ENCODE measurements at regions not wholly inside any gene's neighbourhood (a gene's known extent, or its start where the extent isn't known, plus 50 kb on each side); places are given as distances from the start of the nearest gene placed in this dataset.

GRCh38 chr14:82379291-82379690 is 845.6 kb upstream of the SEL1L start:
- ATAC-seq (ENCODE audit: insufficient read depth, low read depth) (no peak), DNase-seq (no peak)
- Histone ChIP-seq H3K4me3 (ENCODE audit: low read depth in 1 of 2, low read length in 2 of 2) (no peak overlapping the region), H3K4me1 (ENCODE audit: insufficient read depth, low read length) (no peaks in the 10 kb centered on the region), H3K36me3 (ENCODE audit: insufficient read depth, low read length) (no peaks in the 10 kb centered on the region), H3K27me3 (ENCODE audit: insufficient read depth, low read length, poor library complexity) (no peaks in the 10 kb centered on the region), H3K27ac (ENCODE audit: low read length) (no peak overlapping the region), H3K4me2 (ENCODE audit: insufficient read depth, low read length) (no peak overlapping the region), H3K9me3 (ENCODE audit: insufficient read depth, low read length, severe bottlenecking) (no peaks in the 10 kb centered on the region), H3K9ac (ENCODE audit: low read depth, low read length) (no peak overlapping the region), H4K20me1 (ENCODE audit: insufficient read depth, low read length) (no peaks in the 10 kb centered on the region), H3K79me2 (ENCODE audit: insufficient read depth, low read length) (no peaks in the 10 kb centered on the region), H2AFZ (ENCODE audit: low read depth, low read length) (no peak overlapping the region)
- TF ChIP-seq CTCF (IDR thresholded peaks at IDR 0.05; ENCODE audit: borderline replicate concordance, extremely low read depth, low read length, poor library complexity, severe bottlenecking): no peak
- no peak for TF ChIP-seq EZH2 (IDR thresholded peaks at IDR 0.05; ENCODE audit: borderline replicate concordance, low read depth, low read length, severe bottlenecking)

- H3K4me2 ChIP-seq (ENCODE audit: insufficient read depth, low read length): no peak overlapping the region
- DNase-seq (no peak), ATAC-seq (ENCODE audit: insufficient read depth, low read depth) (no peak)
- H3K79me2 ChIP-seq (ENCODE audit: insufficient read depth, low read length): no peaks in the 10 kb centered on the region
- no peaks in the 10 kb centered on the region for H3K36me3 ChIP-seq (ENCODE audit: insufficient read depth, low read length)
- H3K27ac ChIP-seq (ENCODE audit: low read length): no peak overlapping the region
- H3K4me3 ChIP-seq (ENCODE audit: low read depth in 1 of 2, low read length in 2 of 2): no peak overlapping the region
- no peak overlapping the region for H3K9ac ChIP-seq (ENCODE audit: low read depth, low read length)
- no peaks in the 10 kb centered on the region for H3K27me3 ChIP-seq (ENCODE audit: insufficient read depth, low read length, poor library complexity)
- no peaks in the 10 kb centered on the region for H3K4me1 ChIP-seq (ENCODE audit: insufficient read depth, low read length)
- no peaks in the 10 kb centered on the region for H4K20me1 ChIP-seq (ENCODE audit: insufficient read depth, low read length)
- TF ChIP-seq CTCF (IDR thresholded peaks at IDR 0.05; ENCODE audit: borderline replicate concordance, extremely low read depth, low read length, poor library complexity, severe bottlenecking): no peak
- no peak for TF ChIP-seq EZH2 (IDR thresholded peaks at IDR 0.05; ENCODE audit: borderline replicate concordance, low read depth, low read length, severe bottlenecking)
- no peak overlapping the region for H2AFZ ChIP-seq (ENCODE audit: low read depth, low read length)
- H3K9me3 ChIP-seq (ENCODE audit: insufficient read depth, low read length, severe bottlenecking): no peaks in the 10 kb centered on the region
Measured at GRCh38 chr14:82385048-82385447, 851.4 kb upstream of the SEL1L start.

- Histone ChIP-seq H3K9me3 (ENCODE audit: insufficient read depth, low read length, severe bottlenecking) (no peaks in the 10 kb centered on the region), H4K20me1 (ENCODE audit: insufficient read depth, low read length) (no peaks in the 10 kb centered on the region), H3K4me1 (ENCODE audit: insufficient read depth, low read length) (no peaks in the 10 kb centered on the region), H3K27me3 (ENCODE audit: insufficient read depth, low read length, poor library complexity) (no peaks in the 10 kb centered on the region), H3K36me3 (ENCODE audit: insufficient read depth, low read length) (no peaks in the 10 kb centered on the region), H3K4me2 (ENCODE audit: insufficient read depth, low read length) (no peak overlapping the region), H3K9ac (ENCODE audit: low read depth, low read length) (no peak overlapping the region), H3K79me2 (ENCODE audit: insufficient read depth, low read length) (no peaks in the 10 kb centered on the region), H2AFZ (ENCODE audit: low read depth, low read length) (no peak overlapping the region), H3K27ac (ENCODE audit: low read length) (no peak overlapping the region), H3K4me3 (ENCODE audit: low read depth in 1 of 2, low read length in 2 of 2) (no peak overlapping the region)
- DNase-seq (no peak), ATAC-seq (ENCODE audit: insufficient read depth, low read depth) (no peak)
- TF ChIP-seq EZH2 (IDR thresholded peaks at IDR 0.05; ENCODE audit: borderline replicate concordance, low read depth, low read length, severe bottlenecking): no peak
- no peak for TF ChIP-seq CTCF (IDR thresholded peaks at IDR 0.05; ENCODE audit: borderline replicate concordance, extremely low read depth, low read length, poor library complexity, severe bottlenecking)
Measured at GRCh38 chr14:82387699-82388098, 854.0 kb upstream of the SEL1L start.

- no peak for ATAC-seq (ENCODE audit: insufficient read depth, low read depth)
- Histone ChIP-seq H3K27ac (ENCODE audit: low read length) (no peak overlapping the region), H3K9ac (ENCODE audit: low read depth, low read length) (no peak overlapping the region), H3K36me3 (ENCODE audit: insufficient read depth, low read length) (no peaks in the 10 kb centered on the region), H3K27me3 (ENCODE audit: insufficient read depth, low read length, poor library complexity) (no peaks in the 10 kb centered on the region), H3K9me3 (ENCODE audit: insufficient read depth, low read length, severe bottlenecking) (no peaks in the 10 kb centered on the region), H2AFZ (ENCODE audit: low read depth, low read length) (no peak overlapping the region), H3K4me1 (ENCODE audit: insufficient read depth, low read length) (no peaks in the 10 kb centered on the region), H3K4me2 (ENCODE audit: insufficient read depth, low read length) (no peak overlapping the region), H3K4me3 (ENCODE audit: low read depth in 1 of 2, low read length in 2 of 2) (no peak overlapping the region), H4K20me1 (ENCODE audit: insufficient read depth, low read length) (no peaks in the 10 kb centered on the region), H3K79me2 (ENCODE audit: insufficient read depth, low read length) (no peaks in the 10 kb centered on the region)
- no peak for DNase-seq
- TF ChIP-seq CTCF (IDR thresholded peaks at IDR 0.05; ENCODE audit: borderline replicate concordance, extremely low read depth, low read length, poor library complexity, severe bottlenecking): no peak
- TF ChIP-seq EZH2 (IDR thresholded peaks at IDR 0.05; ENCODE audit: borderline replicate concordance, low read depth, low read length, severe bottlenecking): no peak
Measured at GRCh38 chr14:82388488-82388887, 854.8 kb upstream of the SEL1L start.

Data from DND-41 (cell line).